DND-41 (cell line): ENCODE measurements at regions not wholly inside any gene's neighbourhood (a gene's known extent, or its start where the extent isn't known, plus 50 kb on each side); places are given as distances from the start of the nearest gene placed in this dataset.

ENCODE experiments used
- ATAC-seq: fragments of 200-7000 bp; cut with Tn5 transposase; 3 replicates; pipeline ENCODE4 v1.9.1; 2021; ENCODE audit warnings: low read depth; ENCODE audit not compliant: insufficient read depth
- DNase-seq: peaks from one replicate; pipeline ENCODE4 v3.0.0-alpha.2; 2020
- H2AFZ ChIP-seq: 2 replicates; pipeline ENCODE4 v1.6.0; 2012; ENCODE audit warnings: low read depth, low read length
- H3K27ac ChIP-seq: 2 replicates; pipeline ENCODE4 v1.5.1; 2012; ENCODE audit warnings: low read length, inconsistent platforms
- H3K27me3 ChIP-seq: fragments of 200-600 bp; sonication (generic); 2 replicates; pipeline ENCODE4 v1.6.0; 2012; ENCODE audit warnings: low read length, mild to moderate bottlenecking, inconsistent platforms; ENCODE audit not compliant: insufficient read depth, poor library complexity
- H3K36me3 ChIP-seq: 2 replicates; pipeline ENCODE4 v1.5.1; 2012; ENCODE audit warnings: low read length, inconsistent platforms; ENCODE audit not compliant: insufficient read depth
- H3K4me1 ChIP-seq: 2 replicates; pipeline ENCODE4 v1.5.1; 2012; ENCODE audit warnings: mild to moderate bottlenecking, low read length; ENCODE audit not compliant: insufficient read depth
- H3K4me2 ChIP-seq: 2 replicates; pipeline ENCODE4 v1.6.0; 2012; ENCODE audit warnings: mild to moderate bottlenecking, moderate library complexity, low read length, inconsistent platforms; ENCODE audit not compliant: insufficient read depth
- H3K4me3 ChIP-seq, 2 experiments: fragments of 200-600 bp in 1 of 2; shearing (Covaris generic) in 1 of 2; 2 replicates each; pipeline ENCODE4 v1.5.1; 2012 to 2016; ENCODE audit warnings: inconsistent platforms in 2 of 2, low read length in 2 of 2, mild to moderate bottlenecking in 2 of 2, low read depth in 1 of 2, moderate library complexity in 1 of 2
- H3K79me2 ChIP-seq: 2 replicates; pipeline ENCODE4 v1.6.0; 2012; ENCODE audit warnings: low read length, inconsistent platforms; ENCODE audit not compliant: insufficient read depth
- H3K9ac ChIP-seq: 2 replicates; pipeline ENCODE4 v1.6.0; 2012; ENCODE audit warnings: low read depth, mild to moderate bottlenecking, inconsistent platforms, low read length, moderate library complexity
- H3K9me3 ChIP-seq: 2 replicates; pipeline ENCODE4 v1.5.1; 2012; ENCODE audit warnings: low read length, moderate library complexity, mild to moderate bottlenecking, inconsistent platforms; ENCODE audit not compliant: insufficient read depth, severe bottlenecking
- H4K20me1 ChIP-seq: 2 replicates; pipeline ENCODE4 v1.6.0; 2012; ENCODE audit warnings: low read length; ENCODE audit not compliant: insufficient read depth
- EZH2 ChIP-seq: IDR thresholded peaks from 3 replicates; pipeline ENCODE4 v1.6.1; 2012; ENCODE audit warnings: borderline replicate concordance, low read depth, mild to moderate bottlenecking, moderate library complexity, low read length, inconsistent platforms; ENCODE audit not compliant: severe bottlenecking
- TF ChIP-seq, protein P1 (sequence below): IDR thresholded peaks from 2 replicates; pipeline ENCODE4 v1.5.1; 2012; ENCODE audit warnings: borderline replicate concordance, low read length, moderate library complexity, mild to moderate bottlenecking; ENCODE audit not compliant: poor library complexity, severe bottlenecking; ENCODE audit errors: extremely low read depth

DNA sequence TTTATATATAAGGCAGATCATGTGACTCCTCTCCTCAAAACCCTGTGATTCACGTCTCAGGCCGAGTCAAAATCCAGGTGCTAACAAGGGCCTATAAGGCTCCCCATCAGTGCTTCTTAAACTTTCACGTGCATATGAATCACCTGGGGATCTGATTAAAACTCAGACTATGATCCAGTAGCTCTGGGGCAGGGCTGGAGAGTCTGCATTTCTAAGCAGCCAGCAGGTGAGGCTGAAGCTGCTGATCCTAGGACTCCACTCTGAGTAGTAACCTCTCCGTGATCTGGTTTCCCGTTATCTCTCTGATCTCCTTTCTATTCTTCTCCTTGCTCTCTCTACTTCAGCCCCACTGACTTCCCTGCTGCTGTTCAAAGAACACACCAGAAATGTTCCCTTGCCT, 252.4 kb upstream of the RPS6KA3 start:
- no peaks in the 10 kb centered on the region for H3K27me3 ChIP-seq
- H3K9ac ChIP-seq, result no peak overlapping the region
- no peak for DNase-seq
- no peak overlapping the region for H3K27ac ChIP-seq
- peaks cover 7% of the 10 kb centered on the region for H3K4me1 ChIP-seq
- no peak overlapping the region for H2AFZ ChIP-seq
- no peaks in the 10 kb centered on the region for H4K20me1 ChIP-seq
- H3K4me2 ChIP-seq, result no peak overlapping the region
- no peaks in the 10 kb centered on the region for H3K36me3 ChIP-seq
- H3K79me2 ChIP-seq, result no peaks in the 10 kb centered on the region
- no peaks in the 10 kb centered on the region for H3K9me3 ChIP-seq
- ATAC-seq, result no peak
- no peak for TF ChIP-seq EZH2
- TF ChIP-seq, protein P1, sequence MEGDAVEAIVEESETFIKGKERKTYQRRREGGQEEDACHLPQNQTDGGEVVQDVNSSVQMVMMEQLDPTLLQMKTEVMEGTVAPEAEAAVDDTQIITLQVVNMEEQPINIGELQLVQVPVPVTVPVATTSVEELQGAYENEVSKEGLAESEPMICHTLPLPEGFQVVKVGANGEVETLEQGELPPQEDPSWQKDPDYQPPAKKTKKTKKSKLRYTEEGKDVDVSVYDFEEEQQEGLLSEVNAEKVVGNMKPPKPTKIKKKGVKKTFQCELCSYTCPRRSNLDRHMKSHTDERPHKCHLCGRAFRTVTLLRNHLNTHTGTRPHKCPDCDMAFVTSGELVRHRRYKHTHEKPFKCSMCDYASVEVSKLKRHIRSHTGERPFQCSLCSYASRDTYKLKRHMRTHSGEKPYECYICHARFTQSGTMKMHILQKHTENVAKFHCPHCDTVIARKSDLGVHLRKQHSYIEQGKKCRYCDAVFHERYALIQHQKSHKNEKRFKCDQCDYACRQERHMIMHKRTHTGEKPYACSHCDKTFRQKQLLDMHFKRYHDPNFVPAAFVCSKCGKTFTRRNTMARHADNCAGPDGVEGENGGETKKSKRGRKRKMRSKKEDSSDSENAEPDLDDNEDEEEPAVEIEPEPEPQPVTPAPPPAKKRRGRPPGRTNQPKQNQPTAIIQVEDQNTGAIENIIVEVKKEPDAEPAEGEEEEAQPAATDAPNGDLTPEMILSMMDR, result no peak
- no peak overlapping the region for H3K4me3 ChIP-seq

DNA sequence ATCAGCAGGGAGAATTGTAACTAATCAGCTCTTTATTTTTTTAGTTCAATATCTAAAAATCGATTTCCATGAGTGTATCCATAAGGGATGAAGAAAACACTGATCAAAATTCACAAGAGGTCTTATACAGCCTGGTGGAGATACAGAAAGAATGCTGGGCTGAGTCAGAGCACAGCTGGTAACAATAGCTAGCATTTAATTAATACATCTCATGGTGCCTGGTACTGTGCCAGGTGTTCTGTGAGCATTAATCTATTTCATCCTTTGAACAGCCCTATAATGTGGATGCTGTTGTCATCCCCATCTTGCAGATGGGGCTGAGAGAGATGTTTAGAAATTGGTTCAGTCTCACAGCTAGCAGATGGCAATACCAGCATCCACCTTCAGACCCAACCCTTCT, 250.9 kb upstream of the RPS6KA3 start:
- Histone ChIP-seq H3K9ac (no peak overlapping the region), H3K36me3 (no peaks in the 10 kb centered on the region), H3K79me2 (no peaks in the 10 kb centered on the region), H3K27me3 (no peaks in the 10 kb centered on the region), H3K4me3 (no peak overlapping the region), H3K9me3 (no peaks in the 10 kb centered on the region), H2AFZ (no peak overlapping the region), H4K20me1 (no peaks in the 10 kb centered on the region), H3K4me1 (no peaks in the 10 kb centered on the region), H3K4me2 (no peak overlapping the region), H3K27ac (no peak overlapping the region)
- ATAC-seq, result no peak
- no peak for TF ChIP-seq EZH2
- TF ChIP-seq, protein P1, result no peak
- no peak for DNase-seq

DNA sequence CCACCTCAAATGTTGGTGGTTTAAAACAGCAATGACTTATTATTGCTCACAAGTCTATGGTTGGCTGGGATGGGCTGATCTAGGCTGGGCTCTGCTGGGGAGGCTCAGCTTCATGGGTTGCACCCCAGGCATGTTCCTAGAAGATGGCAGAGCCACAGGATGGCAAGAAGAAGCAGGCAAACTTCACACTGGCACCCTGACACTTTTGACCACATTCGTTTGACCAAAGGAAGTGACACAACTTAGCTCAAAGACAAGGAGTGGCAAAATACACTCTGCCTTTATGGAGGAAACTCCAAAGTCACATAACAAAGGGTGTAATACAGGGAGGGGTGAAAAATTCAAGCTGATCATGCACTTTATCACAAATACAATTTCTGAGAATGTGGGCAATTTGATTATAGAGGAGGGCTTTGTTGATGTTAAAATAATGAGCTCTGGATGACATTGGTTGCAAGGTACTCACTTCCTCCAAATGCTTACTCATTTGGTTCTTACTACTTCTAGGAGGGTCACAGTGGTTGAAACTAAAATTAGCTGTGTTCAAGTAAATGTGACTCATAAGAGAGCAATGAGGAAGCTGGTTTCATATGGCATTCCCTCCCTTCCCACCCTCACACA, 249.2 kb upstream of the RPS6KA3 start:
- H3K9me3 ChIP-seq, result no peaks in the 10 kb centered on the region
- no peaks in the 10 kb centered on the region for H4K20me1 ChIP-seq
- no peak for DNase-seq
- no peaks in the 10 kb centered on the region for H3K79me2 ChIP-seq
- no peak overlapping the region for H3K4me2 ChIP-seq
- H3K27ac ChIP-seq, result no peak overlapping the region
- H3K36me3 ChIP-seq, result no peaks in the 10 kb centered on the region
- H2AFZ ChIP-seq, result no peak overlapping the region
- no peaks in the 10 kb centered on the region for H3K27me3 ChIP-seq
- ATAC-seq, result no peak
- no peaks in the 10 kb centered on the region for H3K4me1 ChIP-seq
- TF ChIP-seq, protein P1, result no peak
- TF ChIP-seq EZH2, result no peak
- no peak overlapping the region for H3K4me3 ChIP-seq
- H3K9ac ChIP-seq, result no peak overlapping the region
